GM19043 (cell line): ENCODE measurements at regions not wholly inside any gene's neighbourhood (a gene's known extent, or its start where the extent isn't known, plus 50 kb on each side); places are given as distances from the start of the nearest gene placed in this dataset.

Source experiments
- ATAC-seq: cut with Tn5 transposase; IDR thresholded peaks from one replicate; pipeline ENCODE4 v1.9.1; 2021; ENCODE audit warnings: low read depth; ENCODE audit not compliant: unreplicated experiment

- ATAC-seq, result no peak
These were observed 288.2 kb upstream of the SEMA3D start for GRCh38 chr7:85475071-85475470.

GRCh38 chr7:85474234-85474633 lies 287.4 kb upstream of the SEMA3D start:
- ATAC-seq, result peak; percentile 39

GRCh38 chr7:85471740-85472139 lies 284.9 kb upstream of the SEMA3D start:
- ATAC-seq, result no peak

GRCh38 chr7:85471307-85471706 lies 284.5 kb upstream of the SEMA3D start:
- no peak for ATAC-seq

GRCh38 chr7:85469446-85470010 lies 282.7 kb upstream of the SEMA3D start:
- no peak for ATAC-seq

- ATAC-seq, result no peak
These were observed 277.3 kb upstream of the SEMA3D start for GRCh38 chr7:85464042-85464651.

GRCh38 chr7:85462671-85463070 lies 275.8 kb upstream of the SEMA3D start:
- no peak for ATAC-seq

- no peak for ATAC-seq
These were observed 271.1 kb upstream of the SEMA3D start for GRCh38 chr7:85457911-85458310.

GRCh38 chr7:85456254-85456653 lies 269.4 kb upstream of the SEMA3D start:
- no peak for ATAC-seq

- no peak for ATAC-seq
These were observed 268.0 kb upstream of the SEMA3D start for GRCh38 chr7:85454904-85455303.

GRCh38 chr7:85452674-85453073 lies 265.8 kb upstream of the SEMA3D start:
- ATAC-seq, result no peak

GRCh38 chr7:85449478-85449877 lies 262.6 kb upstream of the SEMA3D start:
- no peak for ATAC-seq

- no peak for ATAC-seq
These were observed 260.1 kb upstream of the SEMA3D start for GRCh38 chr7:85447004-85447403.

- ATAC-seq, result no peak
These were observed 239.7 kb upstream of the SEMA3D start for GRCh38 chr7:85426487-85426960.

- ATAC-seq, result no peak
These were observed 237.4 kb upstream of the SEMA3D start for GRCh38 chr7:85424298-85424697.

- ATAC-seq, result no peak
These were observed 236.5 kb upstream of the SEMA3D start for GRCh38 chr7:85423209-85423895.

- ATAC-seq, result no peak
These were observed 228.9 kb upstream of the SEMA3D start for GRCh38 chr7:85415743-85416142.

GRCh38 chr7:85413718-85414117 lies 226.9 kb upstream of the SEMA3D start:
- ATAC-seq, result no peak

GRCh38 chr7:85412912-85413311 lies 226.1 kb upstream of the SEMA3D start:
- no peak for ATAC-seq

GRCh38 chr7:85407391-85407790 lies 220.5 kb upstream of the SEMA3D start:
- ATAC-seq, result no peak

GRCh38 chr7:85405016-85405902 lies 218.4 kb upstream of the SEMA3D start:
- no peak for ATAC-seq
